ENCODE measurements at regions not wholly inside any gene's neighbourhood (a gene's known extent, or its start where the extent isn't known, plus 50 kb on each side); places are given as distances from the start of the nearest gene placed in this dataset.

DNA sequence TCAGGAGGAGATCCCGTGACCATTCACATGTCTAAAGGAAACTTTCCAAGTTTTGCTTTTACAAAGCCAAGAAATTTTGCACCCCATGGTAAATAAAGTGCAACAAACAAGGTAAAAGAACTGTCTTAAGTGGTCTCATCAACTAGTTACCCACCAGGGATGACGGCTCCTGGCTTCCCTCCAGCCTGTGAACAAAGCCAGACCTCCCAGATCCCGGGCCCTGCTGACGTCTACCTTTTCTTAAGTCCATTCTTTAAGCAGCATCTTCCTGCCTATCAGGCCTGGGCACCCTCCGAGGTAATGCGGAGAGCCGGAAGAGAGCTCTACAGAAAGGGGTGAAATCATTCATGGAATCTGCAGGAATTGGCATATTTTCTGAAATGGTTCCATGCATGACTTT is 58.0 kb upstream of the DAAM1 start:
- Histone ChIP-seq H2BK20ac (ENCODE audit: low read depth, low read length, poor library complexity, severe bottlenecking) (no peak overlapping the region), H3K23me2 (ENCODE audit: insufficient read length, low read depth, low read length, poor library complexity, severe bottlenecking) (no peaks in the 10 kb centered on the region), H3K4me1 (ENCODE audit: insufficient read depth, low read length) (no peaks in the 10 kb centered on the region), H3K9me3 (ENCODE audit: control insufficient read depth, low read depth, low read length) (no peaks in the 10 kb centered on the region), H3K9ac (ENCODE audit: extremely low read depth, insufficient read length, low read length) (no peak overlapping the region), H3K79me1 (ENCODE audit: insufficient read depth, low read depth, low read length, poor library complexity, severe bottlenecking) (no peaks in the 10 kb centered on the region), H3K4me2 (ENCODE audit: insufficient read depth, insufficient read length, low read length) (no peak overlapping the region), H2AFZ (ENCODE audit: low read length) (no peak overlapping the region), H4K8ac (replicated peaks; ENCODE audit: insufficient read length, low read depth, low read length) (no peak overlapping the region), H2BK15ac (ENCODE audit: low read depth, low read length) (no peak overlapping the region), H3K79me2 (ENCODE audit: insufficient read depth, low read length) (no peaks in the 10 kb centered on the region), H2BK120ac (ENCODE audit: low read depth, low read length, poor library complexity, severe bottlenecking) (no peak overlapping the region), H4K5ac (ENCODE audit: insufficient read length, low read depth, low read length) (no peak overlapping the region), H3K14ac (ENCODE audit: insufficient read depth, low read length) (no peak overlapping the region), H3K27me3 (ENCODE audit: insufficient read depth, low read length) (no peaks in the 10 kb centered on the region), H3T11ph (ENCODE audit: low read length) (no peak overlapping the region), H3K56ac (ENCODE audit: insufficient read length, low read depth, low read length) (no peak overlapping the region), H4K20me1 (ENCODE audit: control insufficient read depth, insufficient read depth, insufficient read length) (no peaks in the 10 kb centered on the region), H2AK5ac (ENCODE audit: insufficient read length, low read length) (no peak overlapping the region), H3K4ac (ENCODE audit: low read depth, low read length) (no peak overlapping the region), H3K23ac (ENCODE audit: insufficient read length, low read depth, low read length) (no peak overlapping the region), H2BK5ac (ENCODE audit: insufficient read length, low read length) (no peak overlapping the region), H4K91ac (ENCODE audit: insufficient read length, low read depth, low read length) (no peak overlapping the region), H3K27ac (ENCODE audit: insufficient read length, low read depth, low read length) (no peak overlapping the region), H3K18ac (ENCODE audit: insufficient read length, low read depth, low read length) (no peak overlapping the region), H2BK12ac (ENCODE audit: insufficient read length, low read depth, low read length) (no peak overlapping the region)
- no peak overlapping the region for H3K27ac Mint-ChIP-seq
- TF ChIP-seq, protein P1, sequence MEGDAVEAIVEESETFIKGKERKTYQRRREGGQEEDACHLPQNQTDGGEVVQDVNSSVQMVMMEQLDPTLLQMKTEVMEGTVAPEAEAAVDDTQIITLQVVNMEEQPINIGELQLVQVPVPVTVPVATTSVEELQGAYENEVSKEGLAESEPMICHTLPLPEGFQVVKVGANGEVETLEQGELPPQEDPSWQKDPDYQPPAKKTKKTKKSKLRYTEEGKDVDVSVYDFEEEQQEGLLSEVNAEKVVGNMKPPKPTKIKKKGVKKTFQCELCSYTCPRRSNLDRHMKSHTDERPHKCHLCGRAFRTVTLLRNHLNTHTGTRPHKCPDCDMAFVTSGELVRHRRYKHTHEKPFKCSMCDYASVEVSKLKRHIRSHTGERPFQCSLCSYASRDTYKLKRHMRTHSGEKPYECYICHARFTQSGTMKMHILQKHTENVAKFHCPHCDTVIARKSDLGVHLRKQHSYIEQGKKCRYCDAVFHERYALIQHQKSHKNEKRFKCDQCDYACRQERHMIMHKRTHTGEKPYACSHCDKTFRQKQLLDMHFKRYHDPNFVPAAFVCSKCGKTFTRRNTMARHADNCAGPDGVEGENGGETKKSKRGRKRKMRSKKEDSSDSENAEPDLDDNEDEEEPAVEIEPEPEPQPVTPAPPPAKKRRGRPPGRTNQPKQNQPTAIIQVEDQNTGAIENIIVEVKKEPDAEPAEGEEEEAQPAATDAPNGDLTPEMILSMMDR (conservative IDR thresholded peaks at IDR 0.05), result no peak
- no CpG with 5 or more reads among the region's 7 CpGs for WGBS (ENCODE audit: extremely low coverage, insufficient read length, low lambda C conversion rate)
- no peaks in the 10 kb centered on the region for H3K9me3 Mint-ChIP-seq
- H3K4me1 Mint-ChIP-seq, result peaks cover 5 to 6% of the 10 kb centered on the region in 2 experiments
- no peak for DNase-seq
- no peak overlapping the region for H3K4me3 Mint-ChIP-seq
- H3K36me3 Mint-ChIP-seq (ENCODE audit: insufficient read depth in 1 of 3, low read depth in 3 of 3), result no peaks in the 10 kb centered on the region; a peak in 1 of 7 replicates
- H3K27me3 Mint-ChIP-seq (ENCODE audit: low read depth), result peaks cover 2% of the 10 kb centered on the region; the same call in 1 of the 2 replicates
